NCI-H446 treated with DMSO at 0.1 percent for 48 hours (cell line): ENCODE measurements at regions not wholly inside any gene's neighbourhood (a gene's known extent, or its start where the extent isn't known, plus 50 kb on each side); places are given as distances from the start of the nearest gene placed in this dataset.
"Not testable (repeated sequence)": the region's sequence is repeated elsewhere in the genome, so short reads cannot be mapped to it uniquely, and the experiment has no call there.

Experiments
- DNase-seq: peaks from one replicate; lab custom pipeline; 2025; lab: John Stamatoyannopoulos, UW

DNA sequence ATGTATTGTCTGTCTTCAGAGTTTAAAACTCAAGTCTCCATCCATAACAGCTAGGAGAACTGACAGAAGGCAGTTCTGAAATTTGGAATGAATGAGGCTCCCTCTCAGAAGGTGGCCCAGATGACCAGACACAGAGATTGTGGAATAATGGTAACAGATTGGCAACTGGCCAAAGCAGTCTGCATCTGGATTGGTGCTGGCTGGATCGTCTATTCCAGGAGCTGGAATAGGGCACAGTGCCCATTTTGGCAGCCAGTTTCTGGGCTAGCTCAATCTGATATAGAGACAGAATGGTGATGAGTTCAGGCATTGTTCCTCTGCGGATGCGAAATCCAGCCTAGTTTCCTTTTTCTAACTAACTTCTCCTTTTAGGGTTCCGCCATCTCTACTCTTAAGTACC, 851.7 kb downstream of the PDCD6IP start:
- DNase-seq: peak; percentile 42

DNA sequence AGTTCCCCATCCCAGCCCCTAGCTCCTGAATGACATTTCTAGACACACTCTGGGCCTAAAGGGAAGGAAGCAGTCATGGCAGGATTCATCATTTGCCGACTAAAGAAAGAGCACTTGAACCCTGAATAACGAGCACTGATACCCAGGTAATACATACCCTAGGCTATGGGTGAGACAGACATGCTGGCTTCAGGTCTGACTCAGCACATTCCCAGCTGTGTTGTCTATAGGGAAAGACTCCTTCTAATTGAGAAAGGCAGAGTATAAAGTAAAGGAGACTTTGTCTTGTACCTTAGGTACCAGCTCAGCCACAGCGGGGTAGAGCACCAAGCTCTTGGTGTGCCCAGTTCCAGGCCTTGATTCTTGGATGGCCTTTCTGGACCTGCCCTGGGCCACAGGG, 870.5 kb downstream of the PDCD6IP start:
- no peak for DNase-seq

DNA sequence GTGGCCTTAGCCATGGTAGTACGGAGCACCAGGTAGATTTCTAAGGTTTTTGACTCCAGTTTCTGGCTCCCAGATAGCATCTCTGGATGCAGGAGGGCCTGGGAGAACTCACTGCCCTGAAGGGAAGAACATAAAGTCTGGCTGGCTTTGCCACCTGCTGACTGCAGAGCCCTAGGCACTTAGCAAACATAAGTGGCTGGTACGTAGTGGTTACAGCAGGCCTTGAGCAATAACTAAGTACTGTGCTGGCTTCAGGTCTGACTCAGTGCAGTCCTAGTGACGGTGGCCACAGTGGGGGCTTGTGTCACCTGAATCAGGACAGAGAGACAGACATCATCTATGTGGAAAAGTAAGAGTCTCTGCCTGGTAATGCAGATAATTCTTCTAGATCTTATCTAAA, 871.1 kb downstream of the PDCD6IP start:
- no peak for DNase-seq

DNA sequence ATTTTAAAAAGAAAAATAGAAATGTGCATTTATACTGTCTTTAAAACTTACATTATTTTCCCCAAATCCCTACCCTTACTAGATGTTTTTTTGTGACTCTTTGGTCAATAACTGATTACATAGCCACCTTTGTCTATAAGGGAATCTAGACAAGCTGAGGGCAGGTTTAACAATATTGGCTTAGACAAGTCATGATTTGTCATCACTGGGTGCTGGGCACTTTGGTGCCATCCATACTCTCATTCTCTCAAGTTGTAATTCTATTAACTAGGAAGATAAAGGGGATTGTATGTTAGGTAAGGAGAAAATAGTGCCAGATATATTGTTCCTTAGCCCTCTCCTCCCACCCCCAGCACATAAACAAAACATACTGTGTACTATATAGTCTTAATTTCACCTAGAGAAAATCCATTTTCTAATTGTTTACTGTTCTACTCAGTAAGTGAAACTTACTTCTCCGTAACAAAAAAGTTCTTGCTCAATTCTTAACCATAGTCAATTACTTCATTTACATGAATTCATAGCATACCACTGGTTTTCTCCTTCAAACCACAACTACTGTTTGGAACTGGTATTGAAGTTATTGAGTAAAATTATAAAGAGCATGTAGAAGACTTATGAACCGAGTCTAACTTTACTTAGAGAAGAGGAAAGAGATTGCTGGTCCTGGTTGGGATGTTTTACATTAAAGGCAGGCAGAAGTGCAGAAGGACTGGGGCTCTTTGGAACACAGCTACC, 877.1 kb downstream of the PDCD6IP start:
- DNase-seq: no peak

DNA sequence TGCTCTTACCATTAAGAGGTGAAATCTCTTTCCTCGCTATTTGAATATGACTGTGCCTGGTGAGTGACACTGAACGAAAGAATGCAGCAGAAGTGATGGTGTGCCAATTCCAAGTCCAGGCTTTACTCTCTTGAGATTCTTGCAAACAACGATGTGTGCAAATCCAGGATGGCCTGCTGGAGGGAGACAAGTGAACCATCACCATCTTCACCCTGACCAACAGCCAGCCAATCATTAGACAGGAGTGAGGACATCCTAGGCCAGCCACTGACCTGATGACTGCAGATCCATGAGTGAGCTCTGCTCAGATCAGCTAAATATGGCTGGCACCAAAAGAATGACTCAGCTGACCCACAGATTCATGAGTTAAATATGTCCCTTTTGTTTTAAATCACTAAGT, 878.0 kb downstream of the PDCD6IP start:
- no peak for DNase-seq

DNA sequence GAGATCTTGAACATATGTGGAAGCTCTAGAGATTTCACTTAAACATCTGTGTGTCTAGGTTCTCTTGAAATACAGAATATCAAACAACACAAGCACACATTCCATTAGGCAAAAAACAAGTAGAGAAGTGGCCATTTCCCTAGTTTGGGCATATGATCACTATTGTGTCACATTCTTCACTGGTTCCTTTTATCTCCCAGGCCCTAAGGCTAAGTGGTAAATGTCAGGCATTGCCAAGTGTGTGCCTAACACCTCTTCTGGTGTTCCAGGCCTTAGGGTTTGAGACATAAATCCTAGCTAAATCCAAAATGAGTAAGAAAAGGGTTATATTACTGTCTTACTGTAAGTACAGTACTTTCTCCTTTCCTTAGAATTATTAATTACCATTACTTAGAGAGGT, 880.1 kb downstream of the PDCD6IP start:
- DNase-seq: no peak

DNA sequence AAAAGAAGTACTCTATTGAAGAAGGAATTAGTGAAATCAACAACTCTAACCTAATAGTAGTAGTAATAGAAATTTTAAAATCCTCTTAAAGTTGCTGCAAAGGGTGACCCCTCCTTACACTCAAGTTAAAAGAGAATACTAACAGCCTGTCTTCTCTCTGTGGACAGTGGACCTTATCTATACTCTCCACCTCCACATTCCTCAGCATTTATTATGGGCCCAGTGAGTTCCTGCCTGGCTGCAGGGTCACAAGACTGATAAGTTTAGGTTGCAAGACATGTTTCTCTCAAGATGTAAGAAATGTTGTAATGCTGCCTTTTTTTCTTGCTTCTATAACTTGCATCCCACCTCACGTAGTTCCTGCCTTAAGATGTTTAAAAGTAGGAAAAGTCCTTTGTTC, 880.6 kb downstream of the PDCD6IP start:
- DNase-seq: not testable (repeated sequence)

DNA sequence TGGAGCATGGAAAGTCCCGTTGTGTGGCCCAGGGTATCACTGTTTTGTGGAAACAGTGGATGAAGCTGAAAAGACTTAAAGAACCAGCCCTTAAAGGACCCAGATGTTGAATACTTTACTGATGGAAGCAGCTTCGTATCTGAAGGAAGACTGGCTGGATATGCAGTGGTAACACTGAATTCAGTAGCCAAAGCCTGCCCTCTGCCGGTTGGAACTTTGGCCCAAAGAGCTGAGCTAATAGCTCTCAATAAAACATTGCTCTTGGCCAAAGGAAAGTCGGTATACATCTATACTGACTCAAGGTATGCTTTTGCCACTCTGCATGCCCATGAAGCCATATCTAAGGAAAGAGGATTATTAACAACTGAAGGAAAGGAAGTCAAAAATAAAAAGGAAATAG, 885.4 kb downstream of the PDCD6IP start:
- peak; percentile 6 for DNase-seq

DNA sequence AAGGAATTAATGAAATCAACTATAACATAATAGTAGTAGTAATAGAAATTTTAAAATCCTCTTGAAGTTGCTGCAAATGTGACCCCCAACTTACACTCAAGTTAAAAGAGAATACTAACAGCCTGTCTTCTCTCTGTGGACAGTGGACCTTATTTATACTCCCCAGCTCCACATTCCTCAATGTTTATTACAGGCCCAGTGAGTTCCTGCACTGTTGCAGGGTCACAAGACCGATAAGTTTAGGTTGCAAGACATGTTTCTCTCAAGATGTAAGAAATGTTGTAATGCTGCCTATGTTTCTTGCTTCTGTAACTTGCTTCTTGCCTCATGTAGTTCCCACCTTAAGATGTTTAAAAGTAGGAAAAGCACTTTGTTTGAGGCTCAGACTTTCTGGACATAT, 888.1 kb downstream of the PDCD6IP start:
- no peak for DNase-seq

DNA sequence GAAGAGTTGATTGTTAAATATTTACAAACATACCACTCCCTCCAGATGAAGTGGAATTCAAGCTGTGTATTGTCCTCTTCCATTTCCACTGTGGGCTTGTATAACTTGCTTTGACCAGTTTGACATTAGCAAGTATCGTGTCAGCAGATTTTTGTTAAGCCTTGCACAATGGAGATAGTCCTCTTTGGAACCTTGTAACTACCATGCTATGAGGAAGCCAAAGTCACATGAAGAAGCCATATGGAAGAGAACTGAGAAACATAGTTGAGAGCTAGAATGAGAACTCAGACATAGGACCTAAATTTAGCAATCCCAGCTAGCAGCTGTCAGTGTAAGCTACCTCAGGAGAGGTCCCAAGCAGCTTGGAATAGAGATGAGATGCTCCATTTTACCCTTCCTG, 889.2 kb downstream of the PDCD6IP start:
- no peak for DNase-seq

DNA sequence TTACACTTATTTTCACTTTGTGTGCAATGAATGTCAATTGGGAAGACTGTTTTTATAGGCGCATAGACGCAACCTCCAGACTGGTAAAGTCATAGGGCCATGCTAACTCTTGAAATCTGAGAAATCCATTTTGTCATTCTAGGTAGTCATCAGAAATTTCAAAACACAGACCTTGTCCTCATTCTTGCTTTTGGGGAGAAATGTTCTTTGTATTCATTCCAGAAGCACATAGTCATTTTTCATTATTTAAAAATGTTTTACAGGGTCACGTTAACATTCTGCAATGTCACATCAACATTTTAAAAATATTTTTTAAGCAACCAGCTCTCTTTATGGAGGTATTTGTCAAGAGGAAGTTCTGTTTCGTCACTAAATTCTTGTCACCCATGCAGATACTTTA, 898.4 kb downstream of the PDCD6IP start:
- DNase-seq: no peak

DNA sequence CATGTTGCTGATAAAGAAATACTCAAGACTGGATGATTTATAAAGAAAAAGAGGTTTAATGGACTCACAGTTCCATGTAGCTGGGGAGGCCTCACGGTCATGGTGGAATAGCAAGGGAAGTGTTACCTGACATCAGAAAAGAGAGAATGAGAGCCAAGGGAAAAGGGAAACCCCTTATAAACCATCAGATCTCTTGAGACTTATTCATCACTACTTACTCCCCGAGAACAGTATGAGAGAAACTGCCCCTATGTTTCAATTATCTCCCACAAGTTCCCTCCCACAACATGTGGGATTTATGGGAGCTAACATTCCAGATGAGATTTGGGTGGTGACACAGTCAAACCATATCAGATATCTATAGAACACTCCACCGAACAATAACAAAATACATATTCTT, 904.6 kb downstream of the PDCD6IP start:
- DNase-seq: no peak

DNA sequence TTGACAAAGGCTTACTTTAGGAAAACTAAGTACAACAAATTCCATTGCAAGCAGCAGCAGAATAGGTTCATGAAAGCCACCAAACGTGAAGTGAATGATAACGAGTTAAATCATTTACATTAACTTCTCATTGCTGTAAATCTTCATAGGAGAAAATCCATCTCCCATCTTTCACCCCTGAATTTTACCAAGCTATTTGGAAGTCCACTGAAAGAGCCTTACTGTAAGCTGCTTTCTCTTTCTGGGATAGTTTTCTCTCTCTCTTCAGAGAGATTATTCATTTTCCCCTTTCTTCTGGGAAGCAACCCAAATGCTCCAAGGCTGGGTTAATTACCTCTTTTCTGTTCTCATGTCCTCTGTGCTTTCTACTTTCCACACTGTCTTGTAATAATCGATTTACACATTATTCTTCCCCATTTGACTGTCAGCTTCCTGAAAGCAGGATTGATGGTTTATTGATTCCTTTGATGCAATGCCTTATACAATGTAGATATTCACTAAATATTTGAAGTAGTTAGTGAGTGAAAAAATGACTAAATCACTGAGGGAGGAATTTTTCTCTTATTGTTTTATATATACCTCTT, 914.3 kb upstream of the ARPP21 start:
- DNase-seq: no peak

DNA sequence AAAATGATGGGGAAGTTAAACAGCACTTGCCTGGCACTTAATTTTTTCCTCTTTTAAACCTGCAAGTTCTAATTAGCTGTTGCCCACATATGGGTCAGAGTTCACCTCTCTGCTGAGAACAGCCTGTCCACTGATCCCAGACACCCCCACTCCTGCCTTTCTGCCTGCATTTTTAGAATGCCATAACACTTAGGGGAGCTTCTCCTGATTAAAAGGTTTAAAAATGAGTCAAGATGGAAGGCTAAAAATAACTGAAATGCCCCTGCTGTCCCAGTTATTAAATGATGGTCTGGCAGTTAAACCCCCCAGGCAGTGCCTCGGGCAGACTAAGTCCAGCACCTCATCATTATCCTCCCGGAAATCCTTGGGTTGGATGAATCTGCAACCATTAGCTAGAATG, 913.6 kb upstream of the ARPP21 start:
- no peak for DNase-seq

DNA sequence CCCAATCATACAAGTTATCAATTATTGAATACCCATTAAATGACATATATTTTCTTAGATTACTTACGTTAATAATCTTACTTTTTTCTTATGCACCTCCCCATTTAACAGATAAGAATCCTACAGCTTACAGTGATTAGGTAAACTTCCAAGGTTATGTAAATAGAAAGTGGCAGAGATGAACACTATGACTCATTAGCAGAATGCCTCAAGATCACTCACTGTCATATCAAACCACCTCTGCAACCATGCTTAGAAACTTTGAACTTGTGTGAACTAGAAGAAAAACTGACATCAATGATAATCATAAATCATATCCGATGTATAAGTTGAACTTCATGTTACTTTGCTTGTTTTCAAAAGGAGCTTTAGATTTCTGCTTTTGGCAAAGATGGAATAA, 911.6 kb upstream of the ARPP21 start:
- no peak for DNase-seq

DNA sequence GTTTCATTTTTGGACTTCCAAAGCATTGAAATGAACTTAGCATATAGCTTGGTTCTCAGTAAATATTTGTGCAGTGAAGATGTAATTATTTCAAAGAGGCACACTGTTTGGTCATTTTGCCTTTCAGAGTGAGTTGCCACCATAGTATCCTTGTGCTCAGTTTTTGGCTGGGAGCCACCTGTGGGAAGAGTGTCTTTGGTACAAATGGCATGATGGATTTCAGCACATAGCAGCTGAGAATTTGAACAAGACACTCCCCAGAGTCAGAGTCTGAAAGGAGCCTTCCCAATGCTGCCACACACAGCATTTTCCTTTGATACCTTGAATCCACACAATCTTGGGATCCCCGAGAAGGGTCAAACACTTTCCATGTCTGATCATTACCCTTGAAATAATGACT, 897.2 kb upstream of the ARPP21 start:
- DNase-seq: no peak

DNA sequence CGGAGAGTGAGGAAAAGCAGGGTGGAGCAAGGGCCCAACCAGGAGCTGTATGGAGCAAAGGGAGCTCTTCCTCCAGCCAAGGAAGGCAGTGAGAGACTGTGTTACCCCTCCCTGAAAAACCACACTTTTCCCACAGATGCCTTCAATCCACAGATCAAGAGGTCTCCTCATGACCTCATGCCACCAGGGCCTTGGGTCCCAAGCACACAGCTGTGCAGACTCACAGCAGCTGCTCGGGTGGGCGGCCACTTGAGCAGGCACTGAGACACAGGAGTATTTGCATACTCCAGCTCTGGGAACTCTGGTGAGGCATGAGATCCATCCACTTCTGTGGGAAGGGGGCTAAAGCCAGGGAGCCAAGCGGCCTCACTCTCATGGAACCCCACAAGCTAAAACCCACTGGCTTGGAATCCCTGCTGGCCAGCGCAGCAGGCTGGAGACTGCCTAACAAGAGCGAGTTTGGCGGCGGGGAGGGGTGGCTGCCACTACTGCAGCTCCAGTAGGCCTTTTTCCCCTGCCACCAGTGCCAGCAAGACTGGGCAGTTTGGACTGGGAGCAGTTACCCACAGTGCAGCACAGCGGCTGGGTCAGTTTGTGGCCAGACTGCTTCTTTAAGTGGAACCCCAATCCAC, 880.6 kb upstream of the ARPP21 start:
- no peak for DNase-seq

DNA sequence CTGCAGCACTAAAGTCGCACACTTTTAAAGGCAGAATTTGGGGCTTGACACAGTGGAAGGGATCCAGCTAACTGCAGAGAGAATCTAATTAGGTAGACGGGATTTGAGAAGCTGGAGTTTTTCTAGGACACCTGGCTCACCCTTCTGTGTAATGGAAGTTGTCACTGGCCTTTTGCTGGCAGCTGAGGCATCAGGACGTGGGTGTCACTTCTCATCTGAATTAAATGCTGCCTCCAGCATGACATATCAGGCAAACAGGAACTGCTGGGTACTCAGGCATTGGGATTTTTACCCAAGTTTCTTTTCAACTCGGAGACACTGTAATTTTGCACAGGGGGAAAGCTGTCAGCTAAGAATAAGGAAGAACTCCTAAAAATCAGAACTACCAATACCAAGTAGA, 861.9 kb upstream of the ARPP21 start:
- no peak for DNase-seq

DNA sequence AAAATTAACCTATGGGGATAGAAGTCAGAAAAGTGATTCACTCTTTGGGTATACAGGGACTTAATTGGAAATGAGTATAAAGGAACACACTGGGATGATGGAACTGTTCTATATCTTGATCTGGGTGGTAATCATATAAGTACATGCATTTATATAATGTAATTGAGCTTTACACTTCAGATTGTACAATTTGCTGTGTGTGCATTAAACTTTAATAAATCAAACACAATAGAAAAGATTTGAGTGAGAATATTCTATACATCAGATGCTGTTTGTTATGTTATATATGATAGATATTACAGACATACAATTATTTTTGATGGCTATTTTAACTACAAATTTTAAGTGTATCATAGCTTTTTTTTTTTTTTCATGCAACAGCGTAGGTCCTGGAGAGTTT, 860.2 kb upstream of the ARPP21 start:
- no peak for DNase-seq

DNA sequence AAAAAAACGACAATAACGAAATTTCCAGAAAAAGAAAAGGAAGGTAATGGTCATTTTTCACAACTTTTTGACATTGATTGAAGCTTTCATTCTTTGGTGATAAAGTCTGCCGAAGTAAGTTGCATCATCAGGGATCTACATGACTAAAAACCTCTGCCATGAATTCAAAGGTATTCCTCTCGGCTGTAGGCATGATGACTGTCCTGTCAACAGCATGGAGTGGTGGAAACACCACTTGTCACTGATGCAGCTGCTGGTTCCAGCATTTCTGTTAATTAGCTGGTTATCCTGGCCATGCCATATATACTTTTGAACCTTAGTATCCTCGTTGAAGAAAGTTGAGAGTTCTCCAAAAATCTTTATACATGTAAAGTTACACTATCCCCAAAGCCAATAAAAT, 859.0 kb upstream of the ARPP21 start:
- no peak for DNase-seq

DNA sequence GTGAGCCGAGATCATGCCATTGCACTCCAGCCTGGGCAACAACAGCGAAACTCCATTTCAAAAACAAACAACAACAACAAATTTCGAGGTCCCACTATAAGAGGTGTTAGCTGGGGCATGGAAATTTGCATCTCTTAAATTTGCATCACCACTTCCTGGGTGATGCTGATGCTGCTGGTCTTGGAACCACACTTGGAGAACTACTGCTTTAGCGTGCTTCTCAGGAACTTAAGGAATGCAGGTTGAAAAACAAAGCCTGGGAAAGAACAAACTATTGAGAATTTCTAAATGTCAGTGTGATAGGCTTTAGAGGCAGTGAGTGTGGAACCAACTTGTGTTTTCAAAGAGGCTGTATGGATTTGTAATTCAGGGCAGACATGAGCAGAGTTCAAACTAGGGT, 858.4 kb upstream of the ARPP21 start:
- no peak for DNase-seq

DNA sequence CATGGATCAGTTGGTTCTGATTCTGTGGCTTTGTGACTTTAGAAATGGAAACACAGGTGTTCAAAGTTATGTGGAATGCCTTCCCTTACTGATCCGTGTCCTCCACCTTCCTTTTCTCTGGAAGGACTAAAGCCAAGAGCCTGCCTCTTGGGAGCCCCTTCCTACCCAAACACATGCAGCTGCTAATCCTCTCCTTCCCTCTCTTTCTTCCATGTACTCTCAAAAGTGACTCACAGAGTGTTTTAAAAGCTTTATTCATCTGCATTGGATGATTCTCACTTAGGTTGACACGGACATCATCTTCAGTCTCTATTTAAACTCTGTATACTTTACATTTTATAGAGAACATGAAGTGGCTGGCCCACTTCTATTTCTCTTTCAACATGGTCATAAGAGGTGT, 856.5 kb upstream of the ARPP21 start:
- no peak for DNase-seq

DNA sequence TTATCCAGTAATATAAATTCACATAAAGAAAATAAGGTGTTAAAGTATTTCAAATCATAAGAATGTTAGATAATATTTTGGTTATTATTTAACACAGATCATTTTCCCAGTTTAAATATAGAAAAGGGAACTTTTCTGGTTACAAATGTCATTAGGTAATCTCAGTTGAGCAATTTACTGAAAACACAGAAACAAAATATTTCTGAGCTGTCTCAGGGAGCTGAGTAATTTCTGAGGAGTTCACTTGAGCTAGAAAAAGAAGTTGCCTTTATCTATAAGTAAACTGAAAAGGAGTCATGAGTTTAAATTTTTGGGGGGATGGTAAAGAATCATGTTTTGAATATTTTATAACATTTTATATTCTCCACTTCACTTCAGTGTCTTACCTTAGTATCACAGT, 855.4 kb upstream of the ARPP21 start:
- DNase-seq: no peak

DNA sequence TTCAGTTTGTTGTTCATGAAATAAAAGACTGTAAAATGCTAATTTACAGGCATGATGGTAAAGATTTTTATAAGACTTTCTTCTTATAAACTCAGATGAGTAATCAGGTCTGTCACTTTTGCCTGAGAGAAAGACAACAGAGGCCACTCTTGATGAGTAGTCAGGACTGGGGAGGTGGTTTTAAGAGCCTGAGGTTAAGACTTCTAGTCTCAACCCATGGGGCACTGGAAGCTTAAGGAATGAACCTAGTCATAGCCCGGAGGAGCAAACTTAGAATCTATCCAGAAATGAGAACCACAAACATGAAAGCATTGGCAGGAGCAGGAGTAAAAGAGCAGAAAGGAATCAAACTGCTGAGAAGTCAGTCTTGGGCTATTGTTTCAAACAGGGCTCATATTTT, 846.3 kb upstream of the ARPP21 start:
- no peak for DNase-seq
